Keratinocyte (primary cell): ENCODE measurements at regions not wholly inside any gene's neighbourhood (a gene's known extent, or its start where the extent isn't known, plus 50 kb on each side); places are given as distances from the start of the nearest gene placed in this dataset.

Source experiments
- CTCF ChIP-seq, 3 experiments: IDR thresholded peaks in 1 of 3; conservative IDR thresholded peaks in 1 of 3; optimal IDR thresholded peaks in 1 of 3; 2 replicates in 2 of 3; 3 replicates in 1 of 3; pipeline versions ENCODE3 to v1.5.1; 2011; ENCODE audit warnings: low read length in 3 of 3, mild to moderate bottlenecking in 3 of 3, moderate library complexity in 2 of 3, control low read depth in 1 of 3, inconsistent platforms in 1 of 3; ENCODE audit not compliant: insufficient read depth in 2 of 3; ENCODE audit errors: extremely low read depth in 1 of 3
- EZH2 ChIP-seq: IDR thresholded peaks from one replicate; pipeline ENCODE4 v1.6.1; 2012; ENCODE audit warnings: inconsistent platforms, mild to moderate bottlenecking, low read length, moderate library complexity

GRCh38 chr3:22117091-22117490 is 366.1 kb upstream of the ZNF385D start:
- no peak for TF ChIP-seq CTCF (optimal IDR thresholded peaks at IDR 0.05 in 1 of 3, IDR thresholded peaks at IDR 0.05 in 1 of 3, conservative IDR thresholded peaks at IDR 0.05 in 1 of 3; ENCODE audit: extremely low read depth in 1 of 3, insufficient read depth in 2 of 3, low read length in 3 of 3)
- no peak for TF ChIP-seq EZH2
